GM13977 (cell line): ENCODE measurements at regions not wholly inside any gene's neighbourhood (a gene's known extent, or its start where the extent isn't known, plus 50 kb on each side); places are given as distances from the start of the nearest gene placed in this dataset.
"Not testable (repeated sequence)": the region's sequence is repeated elsewhere in the genome, so short reads cannot be mapped to it uniquely, and the experiment has no call there.

ENCODE experiments used
- DNase-seq: peaks from one replicate; pipeline ENCODE4 v3.0.0; 2012; ENCODE audit warnings: low spot score
- in situ Hi-C: fragments of 300-500 bp; cut with MboI; formaldehyde crosslinking; loops from one replicate; pipeline ENCODE4 v1.12.0; 2022; ENCODE audit warnings: low sequenced_read_pairs, low pct_unique_long_range_greater_than_20kb, mixed read lengths, inconsistent platforms; ENCODE audit not compliant: unreplicated experiment
- TF ChIP-seq, protein P1 (sequence below): IDR thresholded peaks from 2 replicates; pipeline ENCODE4 v1.5.1; 2012; ENCODE audit warnings: mild to moderate bottlenecking, control low read depth; ENCODE audit not compliant: insufficient read depth; ENCODE audit errors: extremely low read depth, missing control alignments

DNA sequence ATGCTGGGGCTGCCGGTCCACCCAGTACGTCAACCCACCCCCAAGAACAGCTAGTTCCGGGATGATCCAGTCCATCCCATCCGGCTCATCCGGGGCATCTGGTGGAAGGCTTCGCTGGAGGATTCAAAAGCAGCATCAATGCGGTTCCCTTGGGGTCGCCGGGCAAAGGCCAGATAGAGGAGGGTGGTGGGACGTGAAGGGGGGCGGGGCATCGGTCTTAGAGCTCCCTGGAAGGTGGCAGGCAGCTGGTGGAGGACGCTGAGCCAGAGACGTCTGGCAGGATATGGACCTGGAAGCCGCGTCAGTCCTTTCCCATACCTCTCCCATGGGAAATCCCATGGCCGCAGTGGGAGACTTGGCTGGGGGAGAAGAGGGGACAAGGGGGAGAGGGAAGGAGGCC, 1500.8 kb upstream of the DEFB115 start:
- TF ChIP-seq, protein P1, sequence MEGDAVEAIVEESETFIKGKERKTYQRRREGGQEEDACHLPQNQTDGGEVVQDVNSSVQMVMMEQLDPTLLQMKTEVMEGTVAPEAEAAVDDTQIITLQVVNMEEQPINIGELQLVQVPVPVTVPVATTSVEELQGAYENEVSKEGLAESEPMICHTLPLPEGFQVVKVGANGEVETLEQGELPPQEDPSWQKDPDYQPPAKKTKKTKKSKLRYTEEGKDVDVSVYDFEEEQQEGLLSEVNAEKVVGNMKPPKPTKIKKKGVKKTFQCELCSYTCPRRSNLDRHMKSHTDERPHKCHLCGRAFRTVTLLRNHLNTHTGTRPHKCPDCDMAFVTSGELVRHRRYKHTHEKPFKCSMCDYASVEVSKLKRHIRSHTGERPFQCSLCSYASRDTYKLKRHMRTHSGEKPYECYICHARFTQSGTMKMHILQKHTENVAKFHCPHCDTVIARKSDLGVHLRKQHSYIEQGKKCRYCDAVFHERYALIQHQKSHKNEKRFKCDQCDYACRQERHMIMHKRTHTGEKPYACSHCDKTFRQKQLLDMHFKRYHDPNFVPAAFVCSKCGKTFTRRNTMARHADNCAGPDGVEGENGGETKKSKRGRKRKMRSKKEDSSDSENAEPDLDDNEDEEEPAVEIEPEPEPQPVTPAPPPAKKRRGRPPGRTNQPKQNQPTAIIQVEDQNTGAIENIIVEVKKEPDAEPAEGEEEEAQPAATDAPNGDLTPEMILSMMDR, result no peak
- in situ Hi-C loops, result no loop called here
- no peak for DNase-seq

DNA sequence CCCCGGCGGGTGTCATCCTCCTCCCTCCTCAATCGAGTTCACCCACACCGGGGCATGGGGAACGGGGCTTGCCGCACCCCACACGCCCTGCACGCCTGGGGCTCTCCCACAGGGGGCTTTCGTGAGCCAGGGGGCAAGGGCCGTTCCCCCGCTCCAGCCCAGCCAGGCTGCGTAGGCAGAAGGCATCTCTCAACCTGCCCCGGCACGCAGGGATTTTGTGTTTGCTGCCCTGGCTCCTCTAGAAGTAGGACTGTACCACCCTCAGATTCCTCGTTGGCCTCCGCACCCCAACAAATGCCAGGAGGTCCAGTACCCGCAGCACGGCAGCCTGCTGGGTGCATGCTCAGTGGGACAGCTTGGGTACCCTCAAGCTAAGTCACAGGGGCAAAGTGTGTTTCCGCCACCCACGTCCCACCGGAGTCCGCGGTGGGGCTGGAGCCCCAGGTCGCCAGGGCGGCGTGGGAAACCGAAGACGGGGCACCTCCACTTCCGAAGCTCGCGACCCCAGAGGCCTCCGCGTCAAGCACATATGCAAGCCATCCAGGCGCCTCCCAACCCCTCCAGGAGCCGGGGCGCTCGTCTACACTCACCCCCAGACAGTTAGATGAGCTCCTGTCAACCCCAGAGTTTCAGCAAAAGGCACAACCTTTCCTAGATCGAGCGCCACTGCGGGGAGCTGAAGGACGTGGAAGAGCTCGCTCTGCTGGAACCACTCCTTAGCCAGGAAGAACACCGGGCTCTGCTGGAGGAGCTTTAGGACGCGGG, 1495.7 kb upstream of the DEFB115 start:
- DNase-seq, result peak; percentile 26
- in situ Hi-C loops, result not testable (repeated sequence)

- in situ Hi-C loops, result no loop called here
- TF ChIP-seq, protein P1, result no peak
- no peak for DNase-seq
These were observed 1494.8 kb upstream of the DEFB115 start for GRCh38 chr20:29762620-29763019.

- no peak for DNase-seq
- in situ Hi-C loops, result no loop called here
- TF ChIP-seq, protein P1, result no peak
These were observed 1493.5 kb upstream of the DEFB115 start for GRCh38 chr20:29763821-29764511.

GRCh38 chr20:29764922-29765610, 1492.4 kb upstream of the DEFB115 start:
- in situ Hi-C loops, DNase-seq: not testable (repeated sequence)

DNA sequence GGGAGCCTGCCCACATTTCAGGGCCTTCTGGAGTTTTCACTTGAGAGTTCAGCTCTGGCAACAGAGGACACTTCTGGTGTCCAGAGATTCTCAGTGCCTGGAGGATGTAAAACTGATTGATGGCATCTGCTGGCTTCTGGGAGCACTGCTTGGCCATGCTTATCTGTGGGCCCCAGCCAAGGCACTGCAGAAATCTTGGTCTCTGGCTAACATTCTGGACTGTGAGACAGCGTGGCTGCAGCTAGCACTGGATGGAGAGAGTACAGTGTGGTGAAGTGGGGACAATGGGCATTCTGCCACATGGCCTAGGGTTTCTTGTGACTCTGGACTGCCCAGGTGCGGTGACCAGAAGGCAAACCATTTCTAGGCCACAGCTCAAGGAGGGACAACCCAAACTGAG, 1479.4 kb upstream of the DEFB115 start:
- in situ Hi-C loops, DNase-seq: not testable (repeated sequence)

- DNase-seq, in situ Hi-C loops: not testable (repeated sequence)
These were observed 1476.2 kb upstream of the DEFB115 start for GRCh38 chr20:29781217-29781616.

GRCh38 chr20:29781891-29782290, 1475.6 kb upstream of the DEFB115 start:
- DNase-seq, in situ Hi-C loops: not testable (repeated sequence)

GRCh38 chr20:29787456-29787855, 1470.0 kb upstream of the DEFB115 start:
- DNase-seq, in situ Hi-C loops: not testable (repeated sequence)
